Right lobe of liver (tissue), 6 donors: ENCODE measurements at regions not wholly inside any gene's neighbourhood (a gene's known extent, or its start where the extent isn't known, plus 50 kb on each side); places are given as distances from the start of the nearest gene placed in this dataset.

ENCODE experiments used
- ATAC-seq, 4 donors: fragments of 200-7000 bp; cut with Tn5 transposase; one replicate each; pipeline ENCODE4 v1.9.1; 2020; ENCODE audit warnings: mild to moderate bottlenecking in 4 of 4, moderate library complexity in 4 of 4
- DNase-seq, 3 donors: peaks; one replicate each; pipeline ENCODE4 v3.0.0-alpha.2; 2020
- H3K27ac ChIP-seq, 3 donors: fragments of 200-600 bp; one replicate each; pipeline ENCODE4 v1.8.0; 2022
- H3K27me3 ChIP-seq, 2 donors: fragments of 200-600 bp; one replicate each; pipeline ENCODE4 v1.8.0; 2022
- H3K36me3 ChIP-seq, 4 donors: fragments of 200-600 bp; sonication (generic) in 1 of 4; one replicate each; pipeline versions ENCODE4 v1.5.1 to v1.8.0; 2017 to 2022; ENCODE audit warnings: control low read depth in 1 of 4
- H3K4me1 ChIP-seq, 4 donors: fragments of 200-600 bp; sonication (generic) in 1 of 4; one replicate each; pipeline versions ENCODE4 v1.5.1 to v1.8.0; 2017 to 2022; ENCODE audit warnings: control low read depth in 1 of 4
- H3K4me3 ChIP-seq, 3 donors: fragments of 200-600 bp; one replicate each; pipeline ENCODE4 v1.8.0; 2022
- H3K9me3 ChIP-seq, 4 donors: fragments of 200-600 bp; sonication (generic) in 1 of 4; one replicate each; pipeline versions ENCODE4 v1.5.1 to v1.8.0; 2017 to 2022; ENCODE audit warnings: control low read depth in 1 of 4
- POLR2A ChIP-seq: fragments of 450-650 bp; IDR thresholded peaks from one replicate; pipeline ENCODE4 v1.6.1; 2017; ENCODE audit warnings: antibody characterized with exemption, mild to moderate bottlenecking
- WGBS: methylation state at CpG from one replicate; pipeline ENCODE4 v1.1.6; 2018; ENCODE audit warnings: low coverage, low lambda C conversion rate; ENCODE audit not compliant: insufficient coverage; ENCODE audit errors: missing lambda C conversion rate; 5-methylcytosine and 5-hydroxymethylcytosine counted together
- intact Hi-C, 2 donors: fragments of 100-400 bp; cut with DNase I; formaldehyde crosslinking; loops; one replicate each; pipeline versions ENCODE4 v1.11.2 to v1.14.1; 2022
- TF ChIP-seq, protein P1 (sequence below), 4 donors: fragments of 200-600 bp in 3 of 4; fragments of 450-650 bp in 1 of 4; IDR thresholded peaks; one replicate each; pipeline versions ENCODE4 v1.5.1 to v1.8.0; 2016 to 2022; ENCODE audit warnings: antibody characterized with exemption in 4 of 4, mild to moderate bottlenecking in 2 of 4
- donor health status: DM: no; HTN: yes; CAD: no.
- donor health status: DM: no; HTN: no; CAD: no.
- donor health status: DM: no; HTN: no; CAD: no.
- donor health status: DM: no; HTN: yes; CAD: no.
- donor health status: DM: no; HTN: yes; CAD: no.

DNA sequence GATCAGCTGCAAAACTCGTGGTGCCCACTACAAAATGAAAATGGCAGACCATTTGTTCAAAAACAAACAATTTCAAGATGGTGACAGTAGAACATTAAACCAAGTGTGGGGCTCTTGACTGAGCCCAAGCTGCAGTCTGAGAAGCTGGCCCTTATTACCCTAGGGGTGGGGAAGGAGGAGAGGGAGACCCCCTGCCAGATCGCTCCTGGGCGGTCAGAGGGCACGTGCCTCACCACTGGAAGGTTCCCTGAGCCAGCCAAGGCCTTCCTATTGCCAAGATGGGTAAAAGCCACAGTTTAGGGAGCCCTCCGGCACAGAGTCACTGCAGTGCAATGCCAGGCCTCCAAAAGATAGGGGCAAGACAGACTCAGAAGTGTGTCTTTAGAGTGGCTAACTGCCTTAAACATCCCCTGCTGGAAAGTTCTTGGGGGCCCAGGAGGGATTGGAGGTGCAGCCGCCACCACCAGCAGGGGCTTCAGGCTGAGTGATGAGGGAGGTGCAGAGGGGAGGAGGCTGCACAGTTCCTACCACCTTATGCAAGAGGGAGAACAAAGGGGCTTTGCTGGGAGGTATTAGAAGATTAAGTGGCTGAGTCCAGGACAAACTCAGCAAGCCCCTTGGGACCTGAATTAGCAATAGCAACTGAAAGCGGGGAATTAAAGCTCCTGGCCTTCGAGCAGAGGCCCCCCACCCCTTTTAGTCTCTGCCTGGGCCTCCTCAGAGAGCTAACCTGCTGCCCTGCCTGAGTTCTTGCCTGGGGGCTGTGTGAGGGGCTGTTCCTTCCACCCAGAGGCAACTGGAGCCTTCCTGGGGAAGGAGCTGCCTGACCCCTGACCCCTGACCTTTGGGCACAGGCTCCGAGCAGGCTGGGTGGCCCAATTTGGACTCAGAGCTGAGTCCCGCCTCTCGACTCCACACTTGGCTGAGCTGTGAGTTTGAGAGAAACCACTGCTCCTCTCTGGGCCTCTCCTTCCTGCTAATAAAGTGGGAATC is 88.4 kb downstream of the VEGFA start:
- no peak for TF ChIP-seq POLR2A
- TF ChIP-seq, protein P1, sequence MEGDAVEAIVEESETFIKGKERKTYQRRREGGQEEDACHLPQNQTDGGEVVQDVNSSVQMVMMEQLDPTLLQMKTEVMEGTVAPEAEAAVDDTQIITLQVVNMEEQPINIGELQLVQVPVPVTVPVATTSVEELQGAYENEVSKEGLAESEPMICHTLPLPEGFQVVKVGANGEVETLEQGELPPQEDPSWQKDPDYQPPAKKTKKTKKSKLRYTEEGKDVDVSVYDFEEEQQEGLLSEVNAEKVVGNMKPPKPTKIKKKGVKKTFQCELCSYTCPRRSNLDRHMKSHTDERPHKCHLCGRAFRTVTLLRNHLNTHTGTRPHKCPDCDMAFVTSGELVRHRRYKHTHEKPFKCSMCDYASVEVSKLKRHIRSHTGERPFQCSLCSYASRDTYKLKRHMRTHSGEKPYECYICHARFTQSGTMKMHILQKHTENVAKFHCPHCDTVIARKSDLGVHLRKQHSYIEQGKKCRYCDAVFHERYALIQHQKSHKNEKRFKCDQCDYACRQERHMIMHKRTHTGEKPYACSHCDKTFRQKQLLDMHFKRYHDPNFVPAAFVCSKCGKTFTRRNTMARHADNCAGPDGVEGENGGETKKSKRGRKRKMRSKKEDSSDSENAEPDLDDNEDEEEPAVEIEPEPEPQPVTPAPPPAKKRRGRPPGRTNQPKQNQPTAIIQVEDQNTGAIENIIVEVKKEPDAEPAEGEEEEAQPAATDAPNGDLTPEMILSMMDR (IDR thresholded peaks at IDR 0.05) = no peak
- Histone ChIP-seq H3K36me3 (no peaks in the 10 kb centered on the region), H3K4me1 (peaks cover 0 to 7% (median 3%) of the 10 kb centered on the region in 4 donors), H3K27ac (no peak overlapping the region), H3K4me3 (no peak overlapping the region), H3K27me3 (no peaks in the 10 kb centered on the region), H3K9me3 (no peaks in the 10 kb centered on the region)
- intact Hi-C loops = loop anchor here in 1 of 2 donors (5.0 to 10.0 kb wide), 2 partner anchors 34 to 96 kb away; no protein-coding TSS in a partner anchor
- ATAC-seq (peak in 1 of 4 donors; percentile 24), DNase-seq (no peak)
- 62% methylated on average over 4 of the region's 11 CpGs for WGBS

DNA sequence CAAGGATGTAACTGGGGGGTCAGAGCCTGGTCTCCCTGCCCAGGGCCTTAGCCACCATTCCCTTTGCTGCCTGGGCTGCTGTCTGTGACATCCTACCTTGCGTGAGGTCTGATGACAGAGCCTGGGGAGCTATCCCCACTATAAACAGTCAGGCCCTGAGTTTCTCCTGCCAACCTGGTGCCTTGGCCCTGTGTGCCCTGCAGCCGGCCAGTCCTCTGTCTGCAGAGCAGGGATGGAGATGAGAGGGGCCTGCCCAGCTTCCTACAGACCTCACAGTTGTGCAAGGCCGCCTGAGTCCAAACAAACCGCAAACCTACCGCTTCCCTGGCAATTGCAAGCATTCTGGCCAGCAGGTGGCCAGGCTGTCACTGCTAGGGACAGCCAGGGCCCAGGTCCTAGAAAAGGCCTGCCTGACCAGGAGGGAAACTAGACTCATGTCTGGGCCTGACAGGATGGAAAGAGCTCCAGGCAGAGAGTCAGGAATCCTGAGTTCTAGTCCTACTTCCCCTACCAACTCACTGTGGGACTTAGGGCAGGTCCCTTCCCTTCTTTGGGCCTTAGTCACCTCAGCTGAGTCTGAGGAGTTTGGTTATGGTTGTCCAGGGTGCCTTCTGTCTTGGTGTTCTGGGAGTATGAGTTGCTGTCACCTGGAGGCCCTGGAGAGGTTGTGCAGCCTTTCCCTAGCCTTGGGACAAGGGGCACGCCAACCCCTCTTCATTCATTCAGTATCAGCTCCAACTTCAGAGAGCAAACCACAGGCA is 86.2 kb downstream of the VEGFA start:
- H3K27me3 ChIP-seq = no peaks in the 10 kb centered on the region

DNA sequence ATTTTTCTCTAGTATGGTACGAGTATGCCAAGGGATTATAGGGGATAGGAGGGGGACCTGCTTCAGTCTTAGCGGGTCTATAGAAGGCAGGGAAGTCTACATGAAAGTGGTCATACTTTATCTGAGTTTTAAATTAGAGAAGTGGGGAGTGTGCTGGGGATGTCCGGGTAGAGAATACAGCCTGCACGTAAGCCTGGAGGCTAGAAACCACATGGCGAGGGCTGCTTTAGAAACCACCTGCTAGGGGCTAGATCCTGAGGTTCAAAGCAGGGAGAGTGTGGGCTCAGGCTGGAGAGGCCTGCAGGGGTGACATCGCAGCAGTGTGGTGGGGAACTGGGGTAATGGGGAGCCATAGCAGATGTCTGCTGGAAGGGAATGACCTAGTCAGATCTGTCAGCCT is 85.2 kb downstream of the VEGFA start:
- DNase-seq = no peak
- H3K4me3 ChIP-seq = no peak overlapping the region
- no peak for ATAC-seq
- intact Hi-C loops = loop anchor here in 1 of 2 donors (5.0 to 10.0 kb wide), 2 partner anchors 37 to 100 kb away; no protein-coding TSS in a partner anchor
- H3K36me3 ChIP-seq = no peaks in the 10 kb centered on the region
- no peaks in the 10 kb centered on the region for H3K27me3 ChIP-seq
- 75% methylated on average over 5 of the region's 6 CpGs for WGBS
- H3K4me1 ChIP-seq = peaks cover 0 to 21% (median 3%) of the 10 kb centered on the region in 4 donors
- no peak for TF ChIP-seq POLR2A
- H3K9me3 ChIP-seq = no peaks in the 10 kb centered on the region
- no peak overlapping the region for H3K27ac ChIP-seq

More for the DNA sequence above, 86.2 kb downstream of the VEGFA start:
- WGBS = 86% methylated on average over 1 of the region's 6 CpGs
- peak; percentile 88 to 94 (median 93) for ATAC-seq
- Histone ChIP-seq H3K9me3 (no peaks in the 10 kb centered on the region), H3K4me1 (peaks cover 0 to 21% (median 3%) of the 10 kb centered on the region in 4 donors), H3K27ac (peak overlapping the region; percentile 19 to 28 (median 26)), H3K36me3 (no peaks in the 10 kb centered on the region), H3K4me3 (no peak overlapping the region)
- TF ChIP-seq, protein P1 (IDR thresholded peaks at IDR 0.05) = peak; percentile 55 to 85 (median 70)
- TF ChIP-seq POLR2A = no peak
- intact Hi-C loops = loop anchor here in 1 of 2 donors (5.0 to 10.0 kb wide), 2 partner anchors 36 to 99 kb away; no protein-coding TSS in a partner anchor
- peak; percentile 76 to 80 (median 79) for DNase-seq

DNA sequence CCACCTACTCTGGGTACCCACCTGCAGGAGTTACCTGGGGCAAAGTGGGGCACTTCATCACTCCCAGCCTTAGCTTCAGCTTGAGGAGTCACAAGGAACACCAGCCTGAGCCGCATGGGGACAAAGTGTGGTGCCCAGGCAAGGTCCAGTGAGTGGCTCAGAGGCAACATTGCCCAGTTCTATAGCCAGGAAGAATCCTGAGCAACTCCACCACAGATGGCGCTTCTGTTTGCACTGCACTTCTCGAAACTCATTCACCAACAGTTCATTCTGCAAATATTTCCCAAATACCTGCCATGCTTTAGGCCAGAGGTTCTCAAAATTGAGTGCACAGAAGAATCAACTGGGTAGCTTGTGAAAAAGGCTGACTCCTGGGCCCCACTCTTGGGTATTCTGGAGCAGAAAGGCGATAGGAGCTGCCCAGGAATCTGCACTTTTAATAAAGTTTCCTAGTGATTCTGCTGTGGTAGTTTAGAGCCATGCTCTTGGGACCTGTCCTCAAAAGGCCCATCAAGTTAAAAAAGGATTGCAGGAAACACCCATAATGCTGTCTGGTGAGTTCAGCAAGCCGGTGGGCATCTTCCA is 83.1 kb downstream of the VEGFA start:
- WGBS = 69% methylated on average over 3 of the region's 5 CpGs
- Histone ChIP-seq H3K27ac (no peak overlapping the region), H3K9me3 (no peaks in the 10 kb centered on the region), H3K4me3 (no peak overlapping the region), H3K36me3 (no peaks in the 10 kb centered on the region), H3K27me3 (no peaks in the 10 kb centered on the region), H3K4me1 (peaks cover 0 to 21% (median 3%) of the 10 kb centered on the region in 4 donors)
- DNase-seq = peak in 1 of 3 donors; percentile 33
- TF ChIP-seq, protein P1 (IDR thresholded peaks at IDR 0.05) = peak in 1 of 4 donors; percentile 9
- no peak for TF ChIP-seq POLR2A
- intact Hi-C loops = loop anchor here in 1 of 2 donors (10.0 kb wide), 1 partner anchor 102 kb away; no protein-coding TSS in a partner anchor
- peak in 3 of 4 donors; percentile 19 to 56 (median 50) for ATAC-seq
